Fibroblast of lung (primary cell): ENCODE measurements at regions not wholly inside any gene's neighbourhood (a gene's known extent, or its start where the extent isn't known, plus 50 kb on each side); places are given as distances from the start of the nearest gene placed in this dataset.

ENCODE experiments used
- DNase-seq, 2 donors: peaks; one replicate each; pipeline versions ENCODE4 v3.0.0 to v3.0.0-alpha.2; 2010; ENCODE audit warnings: low read depth in 2 of 2
- H2AFZ ChIP-seq: 2 replicates; pipeline ENCODE4 v1.5.1; 2012; ENCODE audit warnings: low read length, control low read depth, inconsistent platforms
- H3K27ac ChIP-seq: 2 replicates; pipeline ENCODE4 v1.5.1; 2011; ENCODE audit warnings: low read length, control low read depth; ENCODE audit not compliant: insufficient read depth
- H3K27me3 ChIP-seq: 2 replicates; pipeline ENCODE4 v1.5.1; 2011; ENCODE audit warnings: mild to moderate bottlenecking, low read length; ENCODE audit not compliant: control insufficient read depth, insufficient read depth
- H3K36me3 ChIP-seq: 2 replicates; pipeline ENCODE4 v1.5.1; 2011; ENCODE audit warnings: low read length; ENCODE audit not compliant: control insufficient read depth, insufficient read depth
- H3K4me1 ChIP-seq: 2 replicates; pipeline ENCODE4 v1.5.1; 2011; ENCODE audit warnings: low read length; ENCODE audit not compliant: control insufficient read depth, insufficient read depth; ENCODE audit errors: extremely low read depth
- H3K4me2 ChIP-seq: 2 replicates; pipeline ENCODE4 v1.5.1; 2011; ENCODE audit warnings: low read length, control low read depth; ENCODE audit not compliant: insufficient read depth; ENCODE audit errors: extremely low read depth
- H3K4me3 ChIP-seq, 4 experiments: fragments of 200-600 bp in 1 of 4; sonication (generic) in 1 of 4; replicated peaks in 1 of 4; 2 replicates each; pipeline ENCODE4 v1.5.1; 2011 to 2016; ENCODE audit warnings: low read length in 4 of 4, low read depth in 3 of 4, mild to moderate bottlenecking in 3 of 4, control low read depth in 2 of 4, inconsistent platforms in 1 of 4, mixed read lengths in 1 of 4; ENCODE audit not compliant: insufficient read depth in 1 of 4; ENCODE audit errors: control extremely low read depth in 1 of 4
- H3K79me2 ChIP-seq: 2 replicates; pipeline ENCODE4 v1.5.1; 2012; ENCODE audit warnings: mild to moderate bottlenecking, low read length, inconsistent platforms; ENCODE audit not compliant: control insufficient read depth, insufficient read depth
- H3K9ac ChIP-seq: 2 replicates; pipeline ENCODE4 v1.5.1; 2011; ENCODE audit warnings: mild to moderate bottlenecking, low read length, control low read depth; ENCODE audit not compliant: insufficient read depth
- H3K9me3 ChIP-seq: 2 replicates; pipeline ENCODE4 v1.5.1; 2012; ENCODE audit warnings: low read depth, low read length; ENCODE audit not compliant: control insufficient read depth, insufficient read depth
- H4K20me1 ChIP-seq: 2 replicates; pipeline ENCODE4 v1.5.1; 2011; ENCODE audit warnings: low read length; ENCODE audit not compliant: control insufficient read depth, insufficient read depth; ENCODE audit errors: extremely low read depth
- CTCF ChIP-seq, 2 donors: IDR thresholded peaks in 1 of 2; conservative IDR thresholded peaks in 1 of 2; 1 replicate in 1 of 2; 2 replicates in 1 of 2; pipeline ENCODE4 v1.5.1; 2011 to 2012; ENCODE audit warnings: low read length in 2 of 2, control low read depth in 1 of 2, inconsistent platforms in 1 of 2, low read depth in 1 of 2, mild to moderate bottlenecking in 1 of 2
- EZH2 ChIP-seq: IDR thresholded peaks from 2 replicates; pipeline ENCODE4 v1.5.1; 2012; ENCODE audit warnings: low read length, control low read depth, mild to moderate bottlenecking; ENCODE audit errors: missing control alignments

GRCh38 chr21:18759267-18759666 lies 355.7 kb upstream of the TMPRSS15 start:
- H3K9ac ChIP-seq: no peak overlapping the region
- no peaks in the 10 kb centered on the region for H3K79me2 ChIP-seq
- H3K4me3 ChIP-seq: no peak overlapping the region
- no peaks in the 10 kb centered on the region for H3K4me1 ChIP-seq
- H4K20me1 ChIP-seq: no peaks in the 10 kb centered on the region
- H3K9me3 ChIP-seq: no peaks in the 10 kb centered on the region
- no peak overlapping the region for H3K27ac ChIP-seq
- no peak overlapping the region for H2AFZ ChIP-seq
- H3K36me3 ChIP-seq: no peaks in the 10 kb centered on the region
- no peak for TF ChIP-seq CTCF (conservative IDR thresholded peaks at IDR 0.05 in 1 of 2, IDR thresholded peaks at IDR 0.05 in 1 of 2; ENCODE audit: low read depth in 1 of 2, low read length in 2 of 2)
- H3K27me3 ChIP-seq: no peaks in the 10 kb centered on the region
- H3K4me2 ChIP-seq: no peak overlapping the region
- DNase-seq: no peak

GRCh38 chr21:18759751-18760161 lies 356.2 kb upstream of the TMPRSS15 start:
- Histone ChIP-seq H3K4me3 (no peak overlapping the region), H3K9me3 (no peaks in the 10 kb centered on the region), H3K4me1 (no peaks in the 10 kb centered on the region), H3K27ac (no peak overlapping the region), H3K4me2 (no peak overlapping the region), H2AFZ (no peak overlapping the region), H3K36me3 (no peaks in the 10 kb centered on the region), H3K79me2 (no peaks in the 10 kb centered on the region), H3K9ac (no peak overlapping the region), H3K27me3 (no peaks in the 10 kb centered on the region), H4K20me1 (no peaks in the 10 kb centered on the region)
- DNase-seq: no peak
- no peak for TF ChIP-seq CTCF (conservative IDR thresholded peaks at IDR 0.05 in 1 of 2, IDR thresholded peaks at IDR 0.05 in 1 of 2; ENCODE audit: low read depth in 1 of 2, low read length in 2 of 2)
- no peak for TF ChIP-seq EZH2

GRCh38 chr21:18760247-18760646 lies 356.7 kb upstream of the TMPRSS15 start:
- H3K4me3 ChIP-seq: no peak overlapping the region
- no peak for DNase-seq
- no peaks in the 10 kb centered on the region for H4K20me1 ChIP-seq
- H3K4me1 ChIP-seq: no peaks in the 10 kb centered on the region
- H3K27me3 ChIP-seq: no peaks in the 10 kb centered on the region
- no peaks in the 10 kb centered on the region for H3K79me2 ChIP-seq
- H3K4me2 ChIP-seq: no peak overlapping the region
- no peak for TF ChIP-seq EZH2
- no peak for TF ChIP-seq CTCF (conservative IDR thresholded peaks at IDR 0.05 in 1 of 2, IDR thresholded peaks at IDR 0.05 in 1 of 2; ENCODE audit: low read depth in 1 of 2, low read length in 2 of 2)
- H3K9me3 ChIP-seq: no peaks in the 10 kb centered on the region
- no peaks in the 10 kb centered on the region for H3K36me3 ChIP-seq
- H2AFZ ChIP-seq: no peak overlapping the region
- no peak overlapping the region for H3K9ac ChIP-seq
- no peak overlapping the region for H3K27ac ChIP-seq
